ENCODE measurements at regions not wholly inside any gene's neighbourhood (a gene's known extent, or its start where the extent isn't known, plus 50 kb on each side); places are given as distances from the start of the nearest gene placed in this dataset.

DNA sequence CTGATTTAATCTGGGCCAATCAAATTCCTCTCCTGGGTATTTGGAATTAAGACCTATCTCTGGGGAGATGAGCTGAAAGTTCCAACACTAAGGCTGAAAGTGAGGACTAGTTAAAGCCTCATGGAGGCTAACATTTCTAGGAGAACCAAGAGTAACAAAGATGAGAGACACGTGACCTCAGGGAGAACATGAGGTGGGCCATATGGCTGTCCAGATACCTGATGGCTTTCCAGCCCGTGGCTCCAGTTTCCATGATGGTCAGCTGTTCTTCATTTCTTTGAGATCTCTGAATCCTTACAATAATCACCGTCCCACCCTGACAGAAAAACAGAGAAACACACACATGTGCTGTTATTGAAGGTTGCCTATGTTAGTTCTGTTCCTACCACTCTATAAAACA, 66.1 kb downstream of the LEPR start:
- no peak for DNase-seq (ENCODE audit: low read depth, low spot score)
- dilution Hi-C loops (cut with MboI; ENCODE audit: extremely low pct_ligation_motif_present, low sequenced_read_pairs), result no loop called here
- Histone ChIP-seq H2AFZ (ENCODE audit: control insufficient read depth, low read length) (no peak overlapping the region), H3K9me3 (ENCODE audit: control insufficient read depth, low read depth, low read length) (no peaks in the 10 kb centered on the region), H3K27ac (ENCODE audit: control insufficient read depth, insufficient read depth, low read length) (no peak overlapping the region), H3K4me3 (ENCODE audit: control insufficient read depth in 2 of 3, extremely low read depth in 1 of 3, insufficient read depth in 2 of 3, low read depth in 1 of 3, low read length in 3 of 3) (no peak overlapping the region), H3K79me2 (ENCODE audit: control insufficient read depth, insufficient read depth, low read length) (no peaks in the 10 kb centered on the region), H3K9me1 (ENCODE audit: control insufficient read depth, extremely low read depth, insufficient read depth, low read length) (no peaks in the 10 kb centered on the region), H3K36me3 (ENCODE audit: control insufficient read depth in 2 of 2, extremely low read depth in 1 of 2, insufficient read depth in 2 of 2, low read length in 2 of 2) (no peaks in the 10 kb centered on the region), H3K27me3 (ENCODE audit: control insufficient read depth, extremely low read depth, insufficient read depth, low read length) (no peaks in the 10 kb centered on the region), H3K4me1 (ENCODE audit: control insufficient read depth, extremely low read depth, insufficient read depth, low read length) (no peaks in the 10 kb centered on the region), H3K9ac (ENCODE audit: control insufficient read depth, extremely low read depth, insufficient read depth, low read length) (no peak overlapping the region), H4K20me1 (ENCODE audit: control insufficient read depth, extremely low read depth, insufficient read depth, low read length) (no peaks in the 10 kb centered on the region), H3K4me2 (ENCODE audit: control insufficient read depth, extremely low read depth, insufficient read depth, low read depth, low read length) (no peak overlapping the region)
- no peak for FAIRE-seq
- TF ChIP-seq EZH2 (IDR thresholded peaks at IDR 0.05; ENCODE audit: low read length), result no peak
- TF ChIP-seq, protein P1, sequence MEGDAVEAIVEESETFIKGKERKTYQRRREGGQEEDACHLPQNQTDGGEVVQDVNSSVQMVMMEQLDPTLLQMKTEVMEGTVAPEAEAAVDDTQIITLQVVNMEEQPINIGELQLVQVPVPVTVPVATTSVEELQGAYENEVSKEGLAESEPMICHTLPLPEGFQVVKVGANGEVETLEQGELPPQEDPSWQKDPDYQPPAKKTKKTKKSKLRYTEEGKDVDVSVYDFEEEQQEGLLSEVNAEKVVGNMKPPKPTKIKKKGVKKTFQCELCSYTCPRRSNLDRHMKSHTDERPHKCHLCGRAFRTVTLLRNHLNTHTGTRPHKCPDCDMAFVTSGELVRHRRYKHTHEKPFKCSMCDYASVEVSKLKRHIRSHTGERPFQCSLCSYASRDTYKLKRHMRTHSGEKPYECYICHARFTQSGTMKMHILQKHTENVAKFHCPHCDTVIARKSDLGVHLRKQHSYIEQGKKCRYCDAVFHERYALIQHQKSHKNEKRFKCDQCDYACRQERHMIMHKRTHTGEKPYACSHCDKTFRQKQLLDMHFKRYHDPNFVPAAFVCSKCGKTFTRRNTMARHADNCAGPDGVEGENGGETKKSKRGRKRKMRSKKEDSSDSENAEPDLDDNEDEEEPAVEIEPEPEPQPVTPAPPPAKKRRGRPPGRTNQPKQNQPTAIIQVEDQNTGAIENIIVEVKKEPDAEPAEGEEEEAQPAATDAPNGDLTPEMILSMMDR (optimal IDR thresholded peaks at IDR 0.05 in 1 of 3, IDR thresholded peaks at IDR 0.05 in 1 of 3, conservative IDR thresholded peaks at IDR 0.05 in 1 of 3; ENCODE audit: extremely low read depth in 1 of 3, insufficient read depth in 2 of 3, low read length in 3 of 3), result no peak

DNA sequence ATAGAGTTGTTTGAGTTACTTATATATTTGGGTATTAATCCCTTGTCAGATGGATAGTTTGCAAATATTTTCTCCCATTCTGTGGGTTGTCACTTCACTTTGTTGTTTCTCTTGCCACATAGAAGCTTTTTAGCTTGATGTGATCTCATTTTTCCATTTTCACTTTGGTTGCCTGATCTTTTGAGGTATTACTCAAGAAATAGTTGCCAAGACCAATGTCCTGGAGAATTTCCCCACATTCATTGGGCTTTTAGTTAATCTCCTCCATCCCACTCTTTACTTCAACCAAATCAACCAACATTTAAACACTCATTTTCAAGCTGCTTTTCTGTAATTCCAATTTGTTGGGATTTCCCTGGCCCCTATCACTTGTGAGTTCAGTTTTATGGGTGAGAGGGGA, 69.0 kb downstream of the LEPR start:
- Histone ChIP-seq H3K79me2 (ENCODE audit: control insufficient read depth, insufficient read depth, low read length) (no peaks in the 10 kb centered on the region), H3K9me3 (ENCODE audit: control insufficient read depth, low read depth, low read length) (no peaks in the 10 kb centered on the region), H3K27ac (ENCODE audit: control insufficient read depth, insufficient read depth, low read length) (no peak overlapping the region), H3K9ac (ENCODE audit: control insufficient read depth, extremely low read depth, insufficient read depth, low read length) (no peak overlapping the region), H3K4me2 (ENCODE audit: control insufficient read depth, extremely low read depth, insufficient read depth, low read depth, low read length) (no peak overlapping the region), H3K36me3 (ENCODE audit: control insufficient read depth in 2 of 2, extremely low read depth in 1 of 2, insufficient read depth in 2 of 2, low read length in 2 of 2) (no peaks in the 10 kb centered on the region), H4K20me1 (ENCODE audit: control insufficient read depth, extremely low read depth, insufficient read depth, low read length) (no peaks in the 10 kb centered on the region), H3K27me3 (ENCODE audit: control insufficient read depth, extremely low read depth, insufficient read depth, low read length) (no peaks in the 10 kb centered on the region), H3K9me1 (ENCODE audit: control insufficient read depth, extremely low read depth, insufficient read depth, low read length) (no peaks in the 10 kb centered on the region), H3K4me3 (ENCODE audit: control insufficient read depth in 2 of 3, extremely low read depth in 1 of 3, insufficient read depth in 2 of 3, low read depth in 1 of 3, low read length in 3 of 3) (no peak overlapping the region), H2AFZ (ENCODE audit: control insufficient read depth, low read length) (no peak overlapping the region), H3K4me1 (ENCODE audit: control insufficient read depth, extremely low read depth, insufficient read depth, low read length) (no peaks in the 10 kb centered on the region)
- DNase-seq (ENCODE audit: low read depth, low spot score) (no peak), FAIRE-seq (no peak)
- dilution Hi-C loops (cut with MboI; ENCODE audit: extremely low pct_ligation_motif_present, low sequenced_read_pairs), result no loop called here
- TF ChIP-seq EZH2 (IDR thresholded peaks at IDR 0.05; ENCODE audit: low read length), result no peak
- TF ChIP-seq, protein P1 (optimal IDR thresholded peaks at IDR 0.05 in 1 of 3, IDR thresholded peaks at IDR 0.05 in 1 of 3, conservative IDR thresholded peaks at IDR 0.05 in 1 of 3; ENCODE audit: extremely low read depth in 1 of 3, insufficient read depth in 2 of 3, low read length in 3 of 3), result no peak
